ENCODE measurements at regions not wholly inside any gene's neighbourhood (a gene's known extent, or its start where the extent isn't known, plus 50 kb on each side); places are given as distances from the start of the nearest gene placed in this dataset.

DNA sequence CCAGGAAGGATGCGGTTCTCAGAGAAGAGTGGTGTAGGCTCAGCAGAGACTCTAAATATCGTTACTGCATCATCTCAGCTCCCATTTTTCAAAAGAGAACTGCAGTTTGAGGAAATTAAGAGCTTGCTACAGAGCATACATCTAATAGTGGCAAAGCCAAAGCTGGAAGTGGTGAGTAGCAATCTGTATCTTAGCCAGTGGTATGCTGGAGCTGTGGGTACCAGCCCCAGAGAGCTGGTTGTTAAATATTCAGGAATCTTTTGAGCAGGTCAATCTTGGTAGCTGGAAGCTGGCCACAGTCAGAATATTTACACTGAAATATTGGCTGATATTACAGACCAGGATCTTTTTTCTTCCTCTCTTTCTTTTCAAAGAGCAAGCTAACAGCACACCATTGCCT, 88.4 kb upstream of the STEAP1B start:
- no peak overlapping the region for H3K9ac ChIP-seq (ENCODE audit: low read length)
- H3K27me3 ChIP-seq (ENCODE audit: control insufficient read depth, insufficient read depth, low read length) = no peaks in the 10 kb centered on the region
- peaks cover 41% of the 10 kb centered on the region for H3K4me1 ChIP-seq (ENCODE audit: control insufficient read depth, insufficient read depth, low read length)
- H3K27ac ChIP-seq (ENCODE audit: low read depth, low read length) = no peak overlapping the region
- peaks cover under 1% of the 10 kb centered on the region; the same call in 1 of the 2 replicates for H3K9me3 ChIP-seq (ENCODE audit: control insufficient read depth, insufficient read depth, low read depth, low read length)
- H3K36me3 ChIP-seq (ENCODE audit: control insufficient read depth, insufficient read depth, low read length) = no peaks in the 10 kb centered on the region
- H3K4me3 ChIP-seq (ENCODE audit: low read depth, low read length) = no peak overlapping the region

DNA sequence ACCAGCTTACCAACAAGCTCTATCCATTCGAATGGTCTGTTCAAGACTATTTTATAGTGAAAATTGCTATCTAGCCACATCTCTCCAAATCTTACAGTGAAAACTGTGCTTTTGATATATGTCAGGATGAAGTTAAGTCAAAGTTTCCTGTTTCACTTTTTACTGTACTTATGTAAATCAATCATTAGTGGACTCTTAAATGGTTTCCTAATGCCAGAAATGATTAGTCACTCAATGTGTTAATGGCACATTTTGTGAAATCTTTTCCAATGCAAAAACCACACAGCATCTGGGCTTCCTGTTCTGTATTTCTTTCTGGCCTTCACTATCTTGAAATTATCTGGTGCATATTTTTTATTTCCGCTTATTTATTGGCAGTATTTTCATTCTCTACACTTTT, 87.3 kb upstream of the STEAP1B start:
- Histone ChIP-seq H3K4me1 (ENCODE audit: control insufficient read depth, insufficient read depth, low read length) (peaks cover 48% of the 10 kb centered on the region), H3K9me3 (ENCODE audit: control insufficient read depth, insufficient read depth, low read depth, low read length) (no peaks in the 10 kb centered on the region), H3K27me3 (ENCODE audit: control insufficient read depth, insufficient read depth, low read length) (no peaks in the 10 kb centered on the region), H3K27ac (ENCODE audit: low read depth, low read length) (no peak overlapping the region), H3K4me3 (ENCODE audit: low read depth, low read length) (no peak overlapping the region), H3K36me3 (ENCODE audit: control insufficient read depth, insufficient read depth, low read length) (no peaks in the 10 kb centered on the region), H3K9ac (ENCODE audit: low read length) (no peak overlapping the region)

DNA sequence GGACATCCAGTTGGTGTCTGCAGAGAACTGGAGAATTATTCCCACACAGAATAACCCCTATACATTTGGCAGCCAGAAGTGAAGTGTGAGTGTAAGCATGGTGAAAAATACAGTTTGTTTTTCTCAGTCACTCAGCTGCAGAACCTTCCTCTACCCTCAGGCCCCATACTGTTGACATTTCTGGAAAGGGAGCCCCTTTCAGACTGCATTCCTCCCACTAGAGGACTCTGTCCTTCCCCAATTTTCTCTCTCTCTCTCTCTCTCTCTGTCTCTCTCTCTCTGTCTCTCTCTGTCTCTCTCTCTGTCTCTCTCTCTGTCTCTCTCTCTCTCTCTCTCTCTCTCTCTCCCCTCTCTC, 86.8 kb upstream of the STEAP1B start:
- H3K27ac ChIP-seq (ENCODE audit: low read depth, low read length) = peak overlapping the region; percentile 30; the same call in 1 of the 2 replicates
- no peaks in the 10 kb centered on the region for H3K27me3 ChIP-seq (ENCODE audit: control insufficient read depth, insufficient read depth, low read length)
- no peak overlapping the region for H3K9ac ChIP-seq (ENCODE audit: low read length)
- H3K4me1 ChIP-seq (ENCODE audit: control insufficient read depth, insufficient read depth, low read length) = peaks cover 48% of the 10 kb centered on the region
- no peaks in the 10 kb centered on the region for H3K9me3 ChIP-seq (ENCODE audit: control insufficient read depth, insufficient read depth, low read depth, low read length)
- H3K4me3 ChIP-seq (ENCODE audit: low read depth, low read length) = no peak overlapping the region
- H3K36me3 ChIP-seq (ENCODE audit: control insufficient read depth, insufficient read depth, low read length) = no peaks in the 10 kb centered on the region

DNA sequence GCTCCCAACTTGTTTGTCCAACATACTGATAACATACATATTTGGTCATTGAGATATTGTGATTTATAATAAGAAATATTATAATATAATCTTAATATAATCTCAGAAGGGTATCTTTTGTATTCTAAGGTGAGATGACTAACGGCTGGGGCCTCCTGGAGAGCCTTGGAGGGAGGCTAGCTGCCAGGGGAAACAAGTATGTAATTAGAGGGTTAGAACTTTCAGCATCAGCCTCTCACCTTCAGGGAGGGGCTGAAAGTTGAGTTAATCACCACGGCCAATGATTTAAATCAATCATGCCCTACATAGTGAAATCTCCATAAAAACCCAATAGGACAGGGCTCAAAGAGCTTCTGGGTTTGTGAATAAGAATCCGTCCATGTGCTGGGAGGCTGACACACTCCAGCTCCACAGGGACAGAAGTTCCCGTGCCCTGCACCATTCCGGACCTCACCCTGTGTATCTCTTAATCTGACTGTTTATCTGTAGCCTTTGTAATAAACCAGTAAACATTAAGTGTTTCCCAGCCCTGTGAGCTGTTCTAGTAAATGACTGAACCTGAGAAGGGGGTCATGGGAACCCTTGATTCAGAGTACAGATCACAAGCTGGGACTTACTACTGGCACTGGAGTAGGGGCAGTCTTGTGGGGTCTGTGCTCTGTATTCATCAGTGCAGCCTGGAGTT, 86.3 kb upstream of the STEAP1B start:
- Histone ChIP-seq H3K27me3 (ENCODE audit: control insufficient read depth, insufficient read depth, low read length) (no peaks in the 10 kb centered on the region), H3K27ac (ENCODE audit: low read depth, low read length) (peak overlapping the region; percentile 30; the same call in 1 of the 2 replicates), H3K9me3 (ENCODE audit: control insufficient read depth, insufficient read depth, low read depth, low read length) (no peaks in the 10 kb centered on the region; the same call in 1 of the 2 replicates), H3K4me1 (ENCODE audit: control insufficient read depth, insufficient read depth, low read length) (peaks cover 48% of the 10 kb centered on the region), H3K4me3 (ENCODE audit: low read depth, low read length) (no peak overlapping the region), H3K9ac (ENCODE audit: low read length) (no peak overlapping the region), H3K36me3 (ENCODE audit: control insufficient read depth, insufficient read depth, low read length) (no peaks in the 10 kb centered on the region)

DNA sequence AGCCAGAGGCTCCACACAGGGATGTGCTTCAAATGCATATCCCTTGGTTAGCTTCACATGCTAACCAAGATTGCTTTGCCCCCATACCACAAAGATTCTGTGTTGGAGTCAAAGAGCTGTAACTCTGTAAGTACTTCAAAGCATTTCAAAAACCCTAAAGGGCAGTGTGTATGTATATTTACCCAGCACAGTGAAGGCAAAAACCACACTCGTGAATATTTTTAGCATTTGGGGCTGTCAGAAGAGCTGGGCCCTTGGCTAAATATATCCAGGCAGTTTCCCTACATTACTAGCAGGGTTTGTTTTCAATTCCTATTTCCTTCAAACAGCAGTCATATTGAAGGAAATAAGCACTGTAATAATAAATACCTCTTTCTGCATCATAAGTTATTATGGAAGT, 84.2 kb upstream of the STEAP1B start:
- Histone ChIP-seq H3K27me3 (ENCODE audit: control insufficient read depth, insufficient read depth, low read length) (no peaks in the 10 kb centered on the region), H3K4me3 (ENCODE audit: low read depth, low read length) (no peak overlapping the region), H3K4me1 (ENCODE audit: control insufficient read depth, insufficient read depth, low read length) (peaks cover 36% of the 10 kb centered on the region)

DNA sequence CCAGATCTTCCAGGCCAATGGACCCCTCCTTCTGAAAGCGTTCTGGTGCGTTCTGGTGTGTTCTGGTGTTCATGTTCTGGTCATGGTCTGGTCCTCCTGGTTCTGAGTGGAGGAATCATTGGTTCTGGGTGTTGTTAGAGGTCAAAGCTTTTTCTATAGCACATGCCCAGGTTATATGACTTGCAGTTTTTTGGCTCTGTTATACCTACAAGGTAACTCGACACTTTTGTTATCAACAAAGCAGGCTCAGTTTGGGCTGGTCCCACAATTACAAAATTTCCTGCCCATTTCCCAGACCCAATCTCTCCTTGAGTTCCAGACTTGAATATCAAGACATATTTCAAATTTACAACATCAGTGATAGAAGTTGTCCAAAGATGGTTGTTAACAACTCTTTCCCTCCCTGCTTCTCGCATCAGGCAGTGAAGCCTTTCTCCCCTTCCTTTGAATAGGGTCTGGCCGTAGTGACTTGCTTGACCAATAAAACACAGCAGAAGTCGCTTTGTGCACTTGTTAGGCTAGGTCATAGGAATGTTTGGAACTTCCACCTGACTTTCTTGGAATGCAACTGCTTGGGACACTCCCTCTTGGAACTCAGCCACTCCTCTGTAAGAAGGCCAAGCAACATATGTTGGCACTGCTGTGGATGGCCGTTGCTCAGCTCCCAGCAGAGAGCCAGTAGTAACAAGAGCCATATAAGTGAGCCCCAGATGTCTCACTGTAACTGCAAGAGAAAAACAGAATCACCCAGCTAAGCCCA, 83.1 kb upstream of the STEAP1B start:
- no peaks in the 10 kb centered on the region; the same call in 1 of the 2 replicates for H3K36me3 ChIP-seq (ENCODE audit: control insufficient read depth, insufficient read depth, low read length)
- no peaks in the 10 kb centered on the region; the same call in 1 of the 2 replicates for H3K9me3 ChIP-seq (ENCODE audit: control insufficient read depth, insufficient read depth, low read depth, low read length)
- no peak overlapping the region for H3K4me3 ChIP-seq (ENCODE audit: low read depth, low read length)
- no peak overlapping the region for H3K9ac ChIP-seq (ENCODE audit: low read length)
- H3K27ac ChIP-seq (ENCODE audit: low read depth, low read length) = peak overlapping the region; percentile 4; the same call in 1 of the 2 replicates
- peaks cover 33% of the 10 kb centered on the region for H3K4me1 ChIP-seq (ENCODE audit: control insufficient read depth, insufficient read depth, low read length)
- H3K27me3 ChIP-seq (ENCODE audit: control insufficient read depth, insufficient read depth, low read length) = no peaks in the 10 kb centered on the region

More for the DNA sequence above, 84.2 kb upstream of the STEAP1B start:
- Histone ChIP-seq H3K27ac (ENCODE audit: low read depth, low read length) (no peak overlapping the region), H3K9ac (ENCODE audit: low read length) (no peak overlapping the region), H3K36me3 (ENCODE audit: control insufficient read depth, insufficient read depth, low read length) (no peaks in the 10 kb centered on the region; the same call in 1 of the 2 replicates), H3K9me3 (ENCODE audit: control insufficient read depth, insufficient read depth, low read depth, low read length) (no peaks in the 10 kb centered on the region; the same call in 1 of the 2 replicates)

DNA sequence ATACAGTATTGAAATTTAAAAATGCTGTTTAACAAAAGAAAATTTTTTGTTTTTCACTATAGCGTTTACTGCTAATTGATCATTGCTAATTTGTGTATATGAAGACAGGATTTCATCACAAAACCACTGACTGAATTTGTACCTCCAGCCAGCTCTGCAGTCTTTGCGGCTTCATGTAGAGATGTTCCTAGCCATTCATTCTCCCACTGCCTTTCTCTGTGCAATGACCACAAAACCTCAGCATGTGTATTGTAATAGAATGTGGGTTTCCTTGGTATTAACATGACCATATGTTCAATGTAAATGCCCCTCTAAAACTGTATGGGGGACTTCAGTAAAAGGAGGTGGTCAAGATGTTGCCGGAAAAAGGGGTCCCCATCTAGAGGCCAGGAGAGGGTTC, 81.1 kb upstream of the STEAP1B start:
- Histone ChIP-seq H3K9ac (ENCODE audit: low read length) (no peak overlapping the region), H3K27me3 (ENCODE audit: control insufficient read depth, insufficient read depth, low read length) (no peaks in the 10 kb centered on the region), H3K4me1 (ENCODE audit: control insufficient read depth, insufficient read depth, low read length) (peaks cover 15% of the 10 kb centered on the region; the same call in 1 of the 2 replicates), H3K4me3 (ENCODE audit: low read depth, low read length) (no peak overlapping the region), H3K9me3 (ENCODE audit: control insufficient read depth, insufficient read depth, low read depth, low read length) (no peaks in the 10 kb centered on the region; the same call in 1 of the 2 replicates), H3K27ac (ENCODE audit: low read depth, low read length) (no peak overlapping the region), H3K36me3 (ENCODE audit: control insufficient read depth, insufficient read depth, low read length) (no peaks in the 10 kb centered on the region; the same call in 1 of the 2 replicates)

DNA sequence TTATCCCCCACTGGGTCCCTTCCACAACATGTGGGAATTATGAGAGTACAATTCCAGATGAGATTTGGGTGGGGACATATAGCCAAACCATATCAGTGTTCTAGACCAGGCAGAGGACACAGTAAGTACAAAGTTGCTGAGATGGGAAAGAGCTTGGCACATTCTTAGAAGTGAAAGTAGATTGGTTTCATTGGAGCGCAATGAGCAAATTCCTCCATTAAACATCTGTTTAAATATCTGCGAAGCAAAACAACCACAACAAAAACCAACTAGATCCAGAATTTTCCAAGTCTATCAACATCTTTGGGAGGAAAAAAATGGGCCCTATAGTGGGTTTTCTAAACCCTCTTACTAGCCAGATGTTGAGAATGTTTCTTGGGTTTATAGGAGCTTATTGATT, 80.0 kb upstream of the STEAP1B start:
- Histone ChIP-seq H3K27me3 (ENCODE audit: control insufficient read depth, insufficient read depth, low read length) (no peaks in the 10 kb centered on the region), H3K4me1 (ENCODE audit: control insufficient read depth, insufficient read depth, low read length) (peaks cover 15% of the 10 kb centered on the region; the same call in 1 of the 2 replicates), H3K9ac (ENCODE audit: low read length) (no peak overlapping the region), H3K27ac (ENCODE audit: low read depth, low read length) (no peak overlapping the region), H3K4me3 (ENCODE audit: low read depth, low read length) (no peak overlapping the region), H3K9me3 (ENCODE audit: control insufficient read depth, insufficient read depth, low read depth, low read length) (no peaks in the 10 kb centered on the region; the same call in 1 of the 2 replicates), H3K36me3 (ENCODE audit: control insufficient read depth, insufficient read depth, low read length) (no peaks in the 10 kb centered on the region; the same call in 1 of the 2 replicates)

DNA sequence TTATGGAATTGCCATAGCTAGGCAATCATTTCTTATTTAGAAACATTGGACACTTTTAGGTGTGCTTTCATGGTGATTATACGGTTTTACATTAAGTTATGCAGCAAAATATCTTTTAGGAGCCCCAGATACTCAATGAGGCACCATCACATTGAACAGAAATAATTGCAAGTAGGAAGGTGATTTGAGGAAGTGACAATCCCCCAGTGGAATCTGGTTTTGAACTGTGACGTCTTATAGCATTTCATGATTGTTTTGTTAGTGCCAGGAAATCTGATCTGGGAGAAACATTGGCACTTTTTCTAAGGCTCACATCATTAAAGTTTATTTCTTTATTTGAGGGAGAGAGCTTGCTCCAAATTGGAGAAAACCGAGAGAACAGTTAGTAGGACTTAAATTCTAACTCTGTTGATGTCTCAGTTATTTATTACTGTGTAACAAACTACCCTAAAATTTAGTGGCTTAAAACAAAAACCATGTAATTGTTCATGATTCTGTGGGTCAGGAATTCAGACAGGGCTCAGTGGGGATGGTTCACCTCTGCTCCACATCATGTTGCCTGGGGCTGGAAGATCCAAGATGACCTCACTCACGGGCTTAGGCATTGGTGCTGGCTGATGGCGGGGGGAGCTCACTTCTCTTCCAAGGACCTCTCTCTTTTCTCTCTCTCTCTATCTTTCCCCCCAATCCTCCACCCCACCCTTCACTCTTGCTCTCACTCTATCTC, 78.2 kb upstream of the STEAP1B start:
- Histone ChIP-seq H3K4me1 (ENCODE audit: control insufficient read depth, insufficient read depth, low read length) (peaks cover 6% of the 10 kb centered on the region; the same call in 1 of the 2 replicates), H3K36me3 (ENCODE audit: control insufficient read depth, insufficient read depth, low read length) (peaks cover under 1% of the 10 kb centered on the region; the same call in 1 of the 2 replicates), H3K9me3 (ENCODE audit: control insufficient read depth, insufficient read depth, low read depth, low read length) (no peaks in the 10 kb centered on the region; the same call in 1 of the 2 replicates), H3K4me3 (ENCODE audit: low read depth, low read length) (no peak overlapping the region), H3K27ac (ENCODE audit: low read depth, low read length) (no peak overlapping the region), H3K9ac (ENCODE audit: low read length) (no peak overlapping the region), H3K27me3 (ENCODE audit: control insufficient read depth, insufficient read depth, low read length) (no peaks in the 10 kb centered on the region)

DNA sequence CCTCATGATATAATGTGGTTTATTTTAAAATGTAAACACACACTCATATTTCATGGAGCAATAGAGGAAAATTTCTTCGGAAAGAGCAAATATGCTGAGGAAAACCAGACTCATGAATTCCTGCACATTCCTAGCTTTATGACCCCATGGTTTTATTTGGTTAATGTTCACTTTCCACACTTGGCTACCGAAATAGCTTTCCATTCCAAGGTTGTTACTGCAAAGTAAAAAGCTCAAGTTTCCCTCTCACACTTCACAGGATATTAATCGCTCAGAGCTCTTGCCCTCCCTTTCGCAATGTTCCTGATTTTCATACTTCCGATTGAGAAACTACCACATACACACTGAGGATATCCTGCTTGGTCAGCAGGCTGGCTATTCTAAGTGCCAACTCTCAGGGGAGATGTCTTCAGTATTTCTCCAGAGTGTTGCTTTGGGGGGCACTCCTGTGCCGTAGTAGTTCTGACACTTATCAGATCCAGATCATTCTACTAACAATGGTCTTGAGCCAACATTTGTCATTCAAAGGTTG, 77.5 kb upstream of the STEAP1B start:
- no peak overlapping the region for H3K9ac ChIP-seq (ENCODE audit: low read length)
- no peaks in the 10 kb centered on the region for H3K27me3 ChIP-seq (ENCODE audit: control insufficient read depth, insufficient read depth, low read length)
- no peak overlapping the region for H3K27ac ChIP-seq (ENCODE audit: low read depth, low read length)
- H3K9me3 ChIP-seq (ENCODE audit: control insufficient read depth, insufficient read depth, low read depth, low read length) = no peaks in the 10 kb centered on the region; the same call in 1 of the 2 replicates
- no peaks in the 10 kb centered on the region; the same call in 1 of the 2 replicates for H3K4me1 ChIP-seq (ENCODE audit: control insufficient read depth, insufficient read depth, low read length)
- no peak overlapping the region for H3K4me3 ChIP-seq (ENCODE audit: low read depth, low read length)
- H3K36me3 ChIP-seq (ENCODE audit: control insufficient read depth, insufficient read depth, low read length) = peaks cover 3% of the 10 kb centered on the region; the same call in 1 of the 2 replicates
